SK-N-SH (cell line): ENCODE measurements at regions not wholly inside any gene's neighbourhood (a gene's known extent, or its start where the extent isn't known, plus 50 kb on each side); places are given as distances from the start of the nearest gene placed in this dataset.

Source experiments
- CTCF ChIA-PET: fragments of 300-600, 350-600 bp; formaldehyde crosslinking; extraction: SDS; loops from one replicate; lab custom pipeline; 2021; lab: Yijun Ruan, JAX
- POLR2A ChIA-PET: fragments of 350-600 bp; sonication (Branson Sonifier 250); formaldehyde crosslinking; extraction: SDS; loops from one replicate; lab custom pipeline; 2020; ENCODE audit warnings: antibody characterized with exemption, inconsistent platforms; lab: Yijun Ruan, JAX
- DNase-seq: peaks from one replicate; pipeline ENCODE4 v3.0.0; 2012
- H2AFZ ChIP-seq: fragments of 200-600 bp; sonication (generic); 2 replicates; pipeline ENCODE4 v1.8.1; 2016; ENCODE audit warnings: antibody characterized with exemption, mild to moderate bottlenecking, low read depth
- H3F3A ChIP-seq: fragments of 200-600 bp; sonication (generic); replicated peaks from 2 replicates; pipeline ENCODE3; 2016; ENCODE audit warnings: antibody characterized with exemption, mild to moderate bottlenecking; ENCODE audit not compliant: insufficient read depth
- H3K27ac ChIP-seq, 2 experiments: fragments of 200-500 bp in 1 of 2; fragments of 200-600 bp in 1 of 2; sonication (Bioruptor generic) in 1 of 2; sonication (generic), shearing (Covaris generic) in 1 of 2; 2 replicates each; pipeline versions ENCODE4 v1.5.1 to v1.6.1; 2014 to 2016; ENCODE audit warnings: low read depth in 2 of 2, inconsistent platforms in 1 of 2, low read length in 1 of 2, mild to moderate bottlenecking in 1 of 2, mixed read lengths in 1 of 2
- H3K27me3 ChIP-seq: fragments of 200-600 bp; sonication (generic), shearing (Covaris generic); 2 replicates; pipeline ENCODE4 v1.6.1; 2016; ENCODE audit warnings: mixed run types; ENCODE audit not compliant: insufficient read depth
- H3K36me3 ChIP-seq, 2 experiments: fragments of 200-500 bp in 1 of 2; fragments of 200-600 bp in 1 of 2; sonication (Bioruptor generic) in 1 of 2; sonication (generic) in 1 of 2; replicated peaks in 1 of 2; 2 replicates each; pipeline versions ENCODE3 to v1.5.1; 2014 to 2016; ENCODE audit warnings: low read length in 1 of 2, mild to moderate bottlenecking in 1 of 2; ENCODE audit not compliant: insufficient read depth in 2 of 2, control insufficient read depth in 1 of 2
- H3K4me1 ChIP-seq, 2 experiments: fragments of 200-500 bp in 1 of 2; fragments of 200-600 bp in 1 of 2; sonication (Bioruptor generic) in 1 of 2; sonication (generic), shearing (Covaris generic) in 1 of 2; 2 replicates each; pipeline versions ENCODE4 v1.5.1 to v1.6.1; 2014 to 2016; ENCODE audit warnings: low read depth in 1 of 2, low read length in 1 of 2, mixed run types in 1 of 2; ENCODE audit not compliant: insufficient read depth in 2 of 2, control insufficient read depth in 1 of 2
- H3K4me2 ChIP-seq: fragments of 200-600 bp; sonication (generic), shearing (Covaris generic); 2 replicates; pipeline ENCODE4 v1.6.1; 2017; ENCODE audit warnings: mixed run types
- H3K4me3 ChIP-seq, 2 experiments: fragments of 200-500 bp in 1 of 2; fragments of 200-600 bp in 1 of 2; sonication (Bioruptor generic) in 1 of 2; sonication (generic), shearing (Covaris generic) in 1 of 2; 2 replicates each; pipeline versions ENCODE4 v1.5.1 to v1.8.1; 2014 to 2016; ENCODE audit warnings: low read depth in 2 of 2, inconsistent platforms in 1 of 2, low read length in 1 of 2, mild to moderate bottlenecking in 1 of 2, mixed read lengths in 1 of 2, moderate library complexity in 1 of 2
- H3K79me2 ChIP-seq: fragments of 200-600 bp; sonication (generic); 2 replicates; pipeline ENCODE4 v1.8.1; 2017; ENCODE audit warnings: mild to moderate bottlenecking; ENCODE audit not compliant: insufficient read depth
- H3K9ac ChIP-seq: fragments of 200-600 bp; sonication (generic); 2 replicates; pipeline ENCODE4 v1.6.1; 2017; ENCODE audit warnings: mixed run types
- H3K9me2 ChIP-seq: fragments of 200-600 bp; sonication (generic); 2 replicates; pipeline ENCODE4 v1.6.1; 2017; ENCODE audit warnings: mixed run types
- H3K9me3 ChIP-seq: fragments of 200-600 bp; sonication (generic); 2 replicates; pipeline ENCODE4 v1.6.1; 2017; ENCODE audit warnings: mixed run types, mild to moderate bottlenecking, moderate library complexity
- H4K20me1 ChIP-seq: fragments of 200-600 bp; sonication (generic); 2 replicates; pipeline ENCODE4 v1.6.1; 2017; ENCODE audit warnings: mild to moderate bottlenecking, mixed run types; ENCODE audit not compliant: insufficient read depth
- CHD2 ChIP-seq: fragments of 150-350 bp; IDR thresholded peaks from 2 replicates; pipeline ENCODE4 v1.6.1; 2018; ENCODE audit warnings: low read length; ENCODE audit not compliant: partially characterized antibody
- ELF1 ChIP-seq: IDR thresholded peaks from 2 replicates; pipeline ENCODE4 v1.4.0; 2012
- FOXJ3 ChIP-seq: sonication (generic); formaldehyde crosslinking; IDR thresholded peaks from 2 replicates; pipeline ENCODE4 v1.5.1; 2020; ENCODE audit warnings: mild to moderate bottlenecking, missing genetic modification reagents
- JUND ChIP-seq: IDR thresholded peaks from 2 replicates; pipeline ENCODE4 v1.4.0; 2012
- MEF2A ChIP-seq: IDR thresholded peaks from 2 replicates; pipeline ENCODE4 v1.4.0; 2012; ENCODE audit warnings: low read depth, borderline replicate concordance
- NFIC ChIP-seq: IDR thresholded peaks from 2 replicates; pipeline ENCODE4 v1.4.0; 2012; ENCODE audit warnings: borderline replicate concordance
- NRF1 ChIP-seq: IDR thresholded peaks from 2 replicates; pipeline ENCODE4 v1.6.1; 2012; ENCODE audit warnings: low read depth, mild to moderate bottlenecking, low read length
- POLR2AphosphoS5 ChIP-seq: IDR thresholded peaks from 2 replicates; pipeline ENCODE4 v1.6.1; 2012; ENCODE audit warnings: low read depth, low read length
- RAD21 ChIP-seq: IDR thresholded peaks from 2 replicates; pipeline ENCODE4 v1.6.1; 2012; ENCODE audit warnings: mild to moderate bottlenecking, low read length
- RCOR1 ChIP-seq: fragments of 150-350 bp; IDR thresholded peaks from 2 replicates; pipeline ENCODE4 v1.6.1; 2017; ENCODE audit warnings: antibody characterized with exemption, low read length
- TAF1 ChIP-seq: IDR thresholded peaks from 2 replicates; pipeline ENCODE4 v1.6.1; 2012; ENCODE audit warnings: low read depth, mild to moderate bottlenecking, low read length, moderate library complexity, borderline replicate concordance
- TCF12 ChIP-seq: IDR thresholded peaks from 2 replicates; pipeline ENCODE4 v1.4.0; 2012
- TEAD4 ChIP-seq: IDR thresholded peaks from 2 replicates; pipeline ENCODE4 v1.4.0; 2012; ENCODE audit warnings: mild to moderate bottlenecking, borderline replicate concordance; ENCODE audit not compliant: insufficient read depth
- YY1 ChIP-seq: IDR thresholded peaks from 2 replicates; pipeline ENCODE4 v1.4.0; 2012; ENCODE audit warnings: low read depth, mild to moderate bottlenecking
- WGBS: methylation state at CpG from one replicate; pipeline ENCODE4 v1.1.6; 2017; ENCODE audit warnings: low lambda C conversion rate; 5-methylcytosine and 5-hydroxymethylcytosine counted together
- TF ChIP-seq, protein P1 (sequence below): IDR thresholded peaks from 2 replicates; pipeline ENCODE4 v1.4.0; 2012; ENCODE audit warnings: low read depth, borderline replicate concordance
- TF ChIP-seq, protein P2 (sequence below): IDR thresholded peaks from 2 replicates; pipeline ENCODE4; 2012
- TF ChIP-seq, protein P3 (sequence below): IDR thresholded peaks from 2 replicates; pipeline ENCODE4 v1.4.0; 2012; ENCODE audit warnings: low read depth
- TF ChIP-seq, protein P4 (sequence below): IDR thresholded peaks from 2 replicates; pipeline ENCODE4 v1.6.1; 2012; ENCODE audit warnings: mild to moderate bottlenecking, low read depth, low read length, moderate library complexity
- TF ChIP-seq, protein P5 (sequence below): fragments of 200-600 bp; sonication (generic); IDR thresholded peaks from 2 replicates; pipeline ENCODE4 v1.6.1; 2017; ENCODE audit warnings: antibody characterized with exemption, mild to moderate bottlenecking, moderate library complexity
- TF ChIP-seq, protein P6 (sequence below): fragments of 150-350 bp; IDR thresholded peaks from 2 replicates; pipeline ENCODE4 v1.6.1; 2016; ENCODE audit warnings: mild to moderate bottlenecking, low read depth, low read length

DNA sequence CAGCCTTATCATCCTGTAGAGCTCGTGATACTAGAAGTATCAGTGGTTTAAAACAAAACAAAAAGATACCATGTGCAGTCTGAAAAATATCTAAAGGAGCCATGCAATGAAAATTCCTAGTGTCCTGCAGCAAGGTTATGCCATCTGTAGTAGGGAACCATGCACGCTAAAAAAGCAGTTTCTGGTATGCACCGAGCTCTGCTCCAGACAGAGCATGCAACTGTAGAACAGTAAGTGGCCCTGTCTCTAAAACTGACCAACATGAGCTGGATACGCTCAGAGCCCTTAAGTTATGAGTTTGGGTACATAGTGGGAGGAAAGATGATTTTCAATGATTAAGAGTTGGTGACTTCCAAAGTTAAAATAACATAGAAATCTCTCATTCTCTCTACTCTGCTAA, 159.3 kb upstream of the ADAMTS5 start:
- Histone ChIP-seq H3K27ac (no peak overlapping the region), H3K4me3 (no peak overlapping the region), H3K9ac (no peak overlapping the region), H3K4me1 (peaks cover 0 to 6% of the 10 kb centered on the region in 2 experiments; a peak in 2 of 4 replicates), H3K4me2 (no peak overlapping the region), H3K27me3 (no peaks in the 10 kb centered on the region), H3K9me3 (no peaks in the 10 kb centered on the region), H3K36me3 (no peaks in the 10 kb centered on the region), H3F3A (no peaks in the 10 kb centered on the region), H2AFZ (no peak overlapping the region), H4K20me1 (no peaks in the 10 kb centered on the region), H3K9me2 (no peaks in the 10 kb centered on the region), H3K79me2 (no peaks in the 10 kb centered on the region)
- no peak for DNase-seq
- ChIA-PET POLR2A (no interaction called here), CTCF (no interaction called here)
- 66% methylated on average over 4 of the region's 4 CpGs for WGBS
- TF ChIP-seq MEF2A (no peak), RAD21 (no peak), TAF1 (no peak), RCOR1 (no peak), JUND (no peak), TEAD4 (no peak), NRF1 (no peak), CHD2 (no peak), ELF1 (no peak), FOXJ3 (CRISPR knock-in tag) (no peak), TCF12 (no peak), POLR2AphosphoS5 (no peak), NFIC (no peak), YY1 (no peak)
- TF ChIP-seq, protein P1, sequence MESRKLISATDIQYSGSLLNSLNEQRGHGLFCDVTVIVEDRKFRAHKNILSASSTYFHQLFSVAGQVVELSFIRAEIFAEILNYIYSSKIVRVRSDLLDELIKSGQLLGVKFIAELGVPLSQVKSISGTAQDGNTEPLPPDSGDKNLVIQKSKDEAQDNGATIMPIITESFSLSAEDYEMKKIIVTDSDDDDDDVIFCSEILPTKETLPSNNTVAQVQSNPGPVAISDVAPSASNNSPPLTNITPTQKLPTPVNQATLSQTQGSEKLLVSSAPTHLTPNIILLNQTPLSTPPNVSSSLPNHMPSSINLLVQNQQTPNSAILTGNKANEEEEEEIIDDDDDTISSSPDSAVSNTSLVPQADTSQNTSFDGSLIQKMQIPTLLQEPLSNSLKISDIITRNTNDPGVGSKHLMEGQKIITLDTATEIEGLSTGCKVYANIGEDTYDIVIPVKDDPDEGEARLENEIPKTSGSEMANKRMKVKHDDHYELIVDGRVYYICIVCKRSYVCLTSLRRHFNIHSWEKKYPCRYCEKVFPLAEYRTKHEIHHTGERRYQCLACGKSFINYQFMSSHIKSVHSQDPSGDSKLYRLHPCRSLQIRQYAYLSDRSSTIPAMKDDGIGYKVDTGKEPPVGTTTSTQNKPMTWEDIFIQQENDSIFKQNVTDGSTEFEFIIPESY = no peak
- TF ChIP-seq, protein P2, sequence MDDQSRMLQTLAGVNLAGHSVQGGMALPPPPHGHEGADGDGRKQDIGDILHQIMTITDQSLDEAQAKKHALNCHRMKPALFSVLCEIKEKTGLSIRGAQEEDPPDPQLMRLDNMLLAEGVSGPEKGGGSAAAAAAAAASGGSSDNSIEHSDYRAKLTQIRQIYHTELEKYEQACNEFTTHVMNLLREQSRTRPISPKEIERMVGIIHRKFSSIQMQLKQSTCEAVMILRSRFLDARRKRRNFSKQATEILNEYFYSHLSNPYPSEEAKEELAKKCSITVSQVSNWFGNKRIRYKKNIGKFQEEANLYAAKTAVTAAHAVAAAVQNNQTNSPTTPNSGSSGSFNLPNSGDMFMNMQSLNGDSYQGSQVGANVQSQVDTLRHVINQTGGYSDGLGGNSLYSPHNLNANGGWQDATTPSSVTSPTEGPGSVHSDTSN = no peak
- TF ChIP-seq, protein P3, sequence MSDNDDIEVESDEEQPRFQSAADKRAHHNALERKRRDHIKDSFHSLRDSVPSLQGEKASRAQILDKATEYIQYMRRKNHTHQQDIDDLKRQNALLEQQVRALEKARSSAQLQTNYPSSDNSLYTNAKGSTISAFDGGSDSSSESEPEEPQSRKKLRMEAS = no peak
- TF ChIP-seq, protein P4, sequence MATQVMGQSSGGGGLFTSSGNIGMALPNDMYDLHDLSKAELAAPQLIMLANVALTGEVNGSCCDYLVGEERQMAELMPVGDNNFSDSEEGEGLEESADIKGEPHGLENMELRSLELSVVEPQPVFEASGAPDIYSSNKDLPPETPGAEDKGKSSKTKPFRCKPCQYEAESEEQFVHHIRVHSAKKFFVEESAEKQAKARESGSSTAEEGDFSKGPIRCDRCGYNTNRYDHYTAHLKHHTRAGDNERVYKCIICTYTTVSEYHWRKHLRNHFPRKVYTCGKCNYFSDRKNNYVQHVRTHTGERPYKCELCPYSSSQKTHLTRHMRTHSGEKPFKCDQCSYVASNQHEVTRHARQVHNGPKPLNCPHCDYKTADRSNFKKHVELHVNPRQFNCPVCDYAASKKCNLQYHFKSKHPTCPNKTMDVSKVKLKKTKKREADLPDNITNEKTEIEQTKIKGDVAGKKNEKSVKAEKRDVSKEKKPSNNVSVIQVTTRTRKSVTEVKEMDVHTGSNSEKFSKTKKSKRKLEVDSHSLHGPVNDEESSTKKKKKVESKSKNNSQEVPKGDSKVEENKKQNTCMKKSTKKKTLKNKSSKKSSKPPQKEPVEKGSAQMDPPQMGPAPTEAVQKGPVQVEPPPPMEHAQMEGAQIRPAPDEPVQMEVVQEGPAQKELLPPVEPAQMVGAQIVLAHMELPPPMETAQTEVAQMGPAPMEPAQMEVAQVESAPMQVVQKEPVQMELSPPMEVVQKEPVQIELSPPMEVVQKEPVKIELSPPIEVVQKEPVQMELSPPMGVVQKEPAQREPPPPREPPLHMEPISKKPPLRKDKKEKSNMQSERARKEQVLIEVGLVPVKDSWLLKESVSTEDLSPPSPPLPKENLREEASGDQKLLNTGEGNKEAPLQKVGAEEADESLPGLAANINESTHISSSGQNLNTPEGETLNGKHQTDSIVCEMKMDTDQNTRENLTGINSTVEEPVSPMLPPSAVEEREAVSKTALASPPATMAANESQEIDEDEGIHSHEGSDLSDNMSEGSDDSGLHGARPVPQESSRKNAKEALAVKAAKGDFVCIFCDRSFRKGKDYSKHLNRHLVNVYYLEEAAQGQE = no peak
- TF ChIP-seq, protein P5, sequence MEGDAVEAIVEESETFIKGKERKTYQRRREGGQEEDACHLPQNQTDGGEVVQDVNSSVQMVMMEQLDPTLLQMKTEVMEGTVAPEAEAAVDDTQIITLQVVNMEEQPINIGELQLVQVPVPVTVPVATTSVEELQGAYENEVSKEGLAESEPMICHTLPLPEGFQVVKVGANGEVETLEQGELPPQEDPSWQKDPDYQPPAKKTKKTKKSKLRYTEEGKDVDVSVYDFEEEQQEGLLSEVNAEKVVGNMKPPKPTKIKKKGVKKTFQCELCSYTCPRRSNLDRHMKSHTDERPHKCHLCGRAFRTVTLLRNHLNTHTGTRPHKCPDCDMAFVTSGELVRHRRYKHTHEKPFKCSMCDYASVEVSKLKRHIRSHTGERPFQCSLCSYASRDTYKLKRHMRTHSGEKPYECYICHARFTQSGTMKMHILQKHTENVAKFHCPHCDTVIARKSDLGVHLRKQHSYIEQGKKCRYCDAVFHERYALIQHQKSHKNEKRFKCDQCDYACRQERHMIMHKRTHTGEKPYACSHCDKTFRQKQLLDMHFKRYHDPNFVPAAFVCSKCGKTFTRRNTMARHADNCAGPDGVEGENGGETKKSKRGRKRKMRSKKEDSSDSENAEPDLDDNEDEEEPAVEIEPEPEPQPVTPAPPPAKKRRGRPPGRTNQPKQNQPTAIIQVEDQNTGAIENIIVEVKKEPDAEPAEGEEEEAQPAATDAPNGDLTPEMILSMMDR = no peak
- TF ChIP-seq, protein P6, sequence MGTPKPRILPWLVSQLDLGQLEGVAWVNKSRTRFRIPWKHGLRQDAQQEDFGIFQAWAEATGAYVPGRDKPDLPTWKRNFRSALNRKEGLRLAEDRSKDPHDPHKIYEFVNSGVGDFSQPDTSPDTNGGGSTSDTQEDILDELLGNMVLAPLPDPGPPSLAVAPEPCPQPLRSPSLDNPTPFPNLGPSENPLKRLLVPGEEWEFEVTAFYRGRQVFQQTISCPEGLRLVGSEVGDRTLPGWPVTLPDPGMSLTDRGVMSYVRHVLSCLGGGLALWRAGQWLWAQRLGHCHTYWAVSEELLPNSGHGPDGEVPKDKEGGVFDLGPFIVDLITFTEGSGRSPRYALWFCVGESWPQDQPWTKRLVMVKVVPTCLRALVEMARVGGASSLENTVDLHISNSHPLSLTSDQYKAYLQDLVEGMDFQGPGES = no peak
